Motor neuron (in vitro differentiated cells): ENCODE measurements at regions not wholly inside any gene's neighbourhood (a gene's known extent, or its start where the extent isn't known, plus 50 kb on each side); places are given as distances from the start of the nearest gene placed in this dataset.

Source experiments
- ATAC-seq, 8 experiments: fragments of 200-7000 bp; cut with Tn5 transposase; replicated peaks in 6 of 8; 2 replicates each; pipeline ENCODE4 v1.8.0; 2021; ENCODE audit warnings: mild to moderate bottlenecking in 8 of 8, moderate library complexity in 8 of 8
- H3K27ac ChIP-seq, 2 donors: fragments of 250-450 bp; sonication (Bioruptor Pico); 2 replicates each; pipeline ENCODE4 v1.9.0; 2021; ENCODE audit warnings: antibody characterized with exemption in 2 of 2, mild to moderate bottlenecking in 2 of 2, moderate library complexity in 1 of 2
- H3K4me1 ChIP-seq, 2 donors: fragments of 250-450 bp; sonication (Bioruptor Pico); replicated peaks in 1 of 2; 2 replicates each; pipeline ENCODE4 v1.6.1; 2021; ENCODE audit warnings: antibody characterized with exemption in 2 of 2, mild to moderate bottlenecking in 2 of 2, moderate library complexity in 1 of 2
- H3K4me3 ChIP-seq, 5 donors: fragments of 250-450 bp; sonication (Bioruptor Pico); 2 replicates each; pipeline ENCODE4 v1.9.0; 2021; ENCODE audit warnings: antibody characterized with exemption in 5 of 5, mild to moderate bottlenecking in 5 of 5, moderate library complexity in 4 of 5
- WGBS, 10 experiments: fragments of 450-650 bp; shearing (Covaris generic); methylation state at CpG; one replicate each; pipeline ENCODE4 v1.0.0; 2022; 5-methylcytosine and 5-hydroxymethylcytosine counted together
- in situ Hi-C, 9 experiments: fragments of 400-800 bp; cut with MboI; loops; one replicate each; pipeline ENCODE4 v1.15.0; 2021; ENCODE audit warnings: low sequenced_read_pairs in 9 of 9, low pct_unique_long_range_greater_than_20kb in 2 of 9; ENCODE audit not compliant: unreplicated experiment in 9 of 9

- 42 to 100% (median 89%) methylated on average over 1 to 5 of the region's 5 CpGs; no CpG with 5 or more reads in 4 of the 10 experiments for WGBS, 10 experiments
- ATAC-seq: no peak
- H3K27ac ChIP-seq: no peak overlapping the region
- H3K4me3 ChIP-seq: no peak overlapping the region
- H3K4me1 ChIP-seq: peaks cover 34 to 44% of the 10 kb centered on the region in 2 donors
- in situ Hi-C loops: no loop called here
Measured at GRCh38 chr3:72332036-72332435, 516.2 kb downstream of the SHQ1 start.

DNA sequence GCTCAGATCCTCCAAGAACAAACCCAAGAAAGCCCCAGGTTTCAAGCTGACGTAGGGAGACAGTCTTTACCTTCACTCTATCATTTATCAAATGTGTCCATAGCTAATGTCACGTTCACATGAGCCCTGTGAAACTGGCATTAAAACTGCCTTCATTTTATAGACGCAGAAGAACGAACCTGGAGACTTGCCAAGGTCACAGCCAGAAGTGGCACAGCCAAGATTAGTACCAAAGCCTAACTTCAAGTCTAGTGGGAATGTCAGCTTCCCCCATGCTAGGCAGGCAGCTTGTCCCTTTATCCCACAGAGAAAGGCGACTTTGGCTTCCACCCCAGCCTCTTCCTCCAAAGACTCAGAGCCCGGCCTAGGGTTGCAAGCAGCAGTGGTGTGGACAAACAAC is 517.2 kb downstream of the SHQ1 start:
- Histone ChIP-seq H3K4me1 (peaks cover 29 to 37% of the 10 kb centered on the region in 2 donors), H3K4me3 (no peak overlapping the region), H3K27ac (no peak overlapping the region)
- in situ Hi-C loops: no loop called here
- ATAC-seq: no peak
- 33 to 100% (median 89%) methylated on average over 1 to 4 of the region's 6 CpGs; no CpG with 5 or more reads in 1 of the 10 experiments for whole genome bisulfite sequencing, 10 experiments

GRCh38 chr3:72329354-72329753 is 518.9 kb downstream of the SHQ1 start:
- Histone ChIP-seq H3K4me3 (no peak overlapping the region), H3K27ac (peak overlapping the region; percentile 31 to 70), H3K4me1 (peaks cover 23 to 27% of the 10 kb centered on the region in 2 donors)
- in situ Hi-C loops: no loop called here
- peak in 7 of 8 experiments; percentile 18 to 98 (median 97) for ATAC-seq
- WGBS, 10 experiments: 0 to 20% (median 7%) methylated on average over 1 to 3 of the region's 10 CpGs; no CpG with 5 or more reads in 7 of the 10 experiments

- WGBS, 10 experiments: 37 to 100% (median 65%) methylated on average over 1 to 5 of the region's 6 CpGs; no CpG with 5 or more reads in 2 of the 10 experiments
- no peak for ATAC-seq
- in situ Hi-C loops: no loop called here
- Histone ChIP-seq H3K4me3 (no peak overlapping the region), H3K4me1 (peaks cover 23 to 27% of the 10 kb centered on the region in 2 donors), H3K27ac (peak overlapping the region; percentile 31 to 70)
Measured at GRCh38 chr3:72328755-72329277, 519.4 kb downstream of the SHQ1 start.

DNA sequence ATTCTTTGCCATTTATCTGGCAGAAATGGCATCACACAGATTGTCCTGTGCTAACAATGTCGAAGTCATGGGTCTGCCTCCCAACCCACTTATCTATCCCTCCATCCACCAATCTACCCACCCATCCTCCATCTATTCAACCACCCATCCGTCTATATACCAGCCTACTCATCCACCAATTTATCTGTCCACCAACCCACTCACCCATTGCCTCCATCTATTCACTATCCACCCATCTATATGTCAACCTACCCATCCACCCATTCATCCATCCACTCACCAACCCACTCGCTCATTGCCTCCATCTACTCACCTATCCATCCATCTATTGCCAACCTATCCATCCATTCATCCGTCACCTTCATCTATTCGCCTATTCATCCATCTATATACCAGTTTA is 521.2 kb downstream of the SHQ1 start:
- H3K4me3 ChIP-seq: no peak overlapping the region
- peaks cover 27 to 28% of the 10 kb centered on the region in 2 donors for H3K4me1 ChIP-seq
- in situ Hi-C loops: no loop called here
- ATAC-seq: no peak
- 59 to 100% (median 90%) methylated on average over 1 to 5 of the region's 5 CpGs for WGBS, 10 experiments
- H3K27ac ChIP-seq: no peak overlapping the region

DNA sequence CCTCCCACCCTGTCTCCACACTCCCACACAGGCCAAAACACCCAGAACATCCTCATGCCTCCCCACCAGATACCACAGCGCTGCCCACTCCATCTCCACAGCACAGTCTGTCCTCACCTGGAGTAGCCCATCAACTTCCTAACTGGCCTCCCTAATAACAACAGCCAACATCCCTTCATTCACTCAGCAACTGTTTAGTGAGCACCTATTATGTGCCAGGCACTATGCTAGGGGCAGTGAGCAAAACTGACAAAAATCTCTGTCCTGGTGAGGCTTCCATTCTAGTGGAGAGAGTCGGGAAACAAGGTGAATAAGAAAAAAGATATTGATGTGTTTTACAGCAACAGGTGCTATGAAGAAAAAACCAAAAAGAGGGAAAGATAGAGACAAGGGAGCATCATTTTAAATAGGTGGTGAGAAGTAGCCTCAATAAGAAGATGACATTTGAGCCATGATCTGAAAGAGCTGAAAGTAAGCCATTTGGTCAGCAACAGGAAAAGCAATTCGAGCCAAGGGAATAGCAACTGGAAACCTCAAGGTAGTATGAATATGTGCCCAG is 523.9 kb downstream of the SHQ1 start:
- in situ Hi-C loops: no loop called here
- no peak overlapping the region for H3K27ac ChIP-seq
- H3K4me1 ChIP-seq: peaks cover 8 to 11% of the 10 kb centered on the region in 2 donors
- ATAC-seq: no peak
- 31 to 91% (median 78%) methylated on average over 1 to 3 of the region's 3 CpGs; no CpG with 5 or more reads in 1 of the 10 experiments for WGBS, 10 experiments
- no peak overlapping the region for H3K4me3 ChIP-seq

GRCh38 chr3:72323773-72324172 is 524.5 kb downstream of the SHQ1 start:
- Histone ChIP-seq H3K4me3 (no peak overlapping the region), H3K27ac (no peak overlapping the region), H3K4me1 (peaks cover 2 to 6% of the 10 kb centered on the region in 2 donors)
- WGBS, 10 experiments: 29 to 100% (median 90%) methylated on average over 2 to 6 of the region's 6 CpGs; no CpG with 5 or more reads in 3 of the 10 experiments
- in situ Hi-C loops: no loop called here
- ATAC-seq: no peak

GRCh38 chr3:72322264-72322976 is 525.8 kb downstream of the SHQ1 start:
- WGBS, 10 experiments: 60 to 100% (median 88%) methylated on average over 1 to 7 of the region's 11 CpGs; no CpG with 5 or more reads in 2 of the 10 experiments
- ATAC-seq: peak in 3 of 8 experiments; percentile 47 to 64 (median 48)

DNA sequence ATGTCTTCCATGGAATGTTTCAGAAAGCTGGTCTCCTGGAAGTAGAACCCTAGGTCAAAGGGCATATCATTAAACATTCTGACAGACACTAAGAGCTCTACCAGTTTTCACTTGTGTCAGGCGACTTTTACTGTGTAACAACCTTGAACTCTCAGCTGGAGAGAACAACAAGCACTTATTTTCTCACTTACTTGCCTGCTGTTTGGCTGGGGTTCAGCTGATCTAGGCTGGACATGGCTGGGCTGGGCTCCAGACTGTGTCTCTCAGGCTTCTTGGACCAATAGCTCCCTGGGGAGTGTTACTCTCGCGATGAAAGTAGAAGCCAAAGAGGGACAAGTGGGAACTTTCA is 527.3 kb downstream of the SHQ1 start:
- in situ Hi-C loops: no loop called here
- Histone ChIP-seq H3K4me3 (no peak overlapping the region), H3K27ac (no peak overlapping the region), H3K4me1 (peaks cover 0 to 5% of the 10 kb centered on the region in 2 donors)
- 60 to 100% (median 86%) methylated on average over 1 to 3 of the region's 3 CpGs; no CpG with 5 or more reads in 5 of the 10 experiments for WGBS, 10 experiments
- ATAC-seq: no peak

More at GRCh38 chr3:72322264-72322976, 525.8 kb downstream of the SHQ1 start:
- peaks cover 0 to 5% of the 10 kb centered on the region in 2 donors for H3K4me1 ChIP-seq
- no peak overlapping the region for H3K27ac ChIP-seq
- in situ Hi-C loops: no loop called here
- H3K4me3 ChIP-seq: no peak overlapping the region

DNA sequence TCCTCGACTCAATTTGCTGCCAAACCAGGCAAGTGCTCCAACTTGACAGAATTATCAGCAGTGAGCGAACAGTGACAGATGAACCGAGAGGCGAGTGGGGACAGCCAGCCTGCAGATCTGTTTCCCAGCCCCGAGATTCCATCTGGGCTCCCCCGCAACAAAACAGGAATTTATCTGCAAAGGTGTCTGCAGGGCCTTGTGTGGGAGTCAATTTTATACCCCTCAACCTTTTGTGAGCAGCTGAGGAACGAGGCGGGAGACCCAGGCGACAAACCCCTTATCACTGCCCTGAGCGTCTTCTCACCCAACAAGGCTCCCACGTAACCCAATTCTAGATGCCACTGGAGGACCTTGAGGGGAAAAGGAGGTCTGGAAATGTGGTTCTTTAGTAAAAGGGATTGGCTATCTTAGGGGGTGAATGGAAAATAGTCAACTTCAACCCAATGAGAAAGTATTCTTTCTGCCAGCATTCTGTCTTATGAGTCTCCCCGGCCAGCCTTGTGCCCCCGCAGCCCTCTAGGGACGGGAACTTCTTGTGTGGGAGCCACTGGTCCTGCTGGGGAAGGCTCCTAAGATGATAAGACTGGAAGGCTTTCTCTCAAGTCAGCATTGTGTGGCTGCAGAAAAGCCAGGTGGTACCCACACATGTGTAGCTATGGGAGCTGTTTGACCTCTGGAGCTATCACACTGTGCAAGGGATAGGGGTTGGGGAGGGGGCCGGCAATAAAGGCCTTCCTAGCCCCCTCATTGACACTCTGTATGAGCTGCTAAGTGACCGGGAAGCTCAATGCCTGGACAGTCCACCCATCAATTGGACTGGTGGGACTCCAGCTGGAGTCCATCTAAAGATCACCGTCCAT is 527.9 kb downstream of the SHQ1 start:
- WGBS, 10 experiments: 0 to 95% (median 81%) methylated on average over 1 to 10 of the region's 17 CpGs; no CpG with 5 or more reads in 2 of the 10 experiments
- Histone ChIP-seq H3K4me1 (peaks cover 0 to 5% of the 10 kb centered on the region in 2 donors), H3K27ac (no peak overlapping the region), H3K4me3 (no peak overlapping the region)
- no peak for ATAC-seq
- in situ Hi-C loops: no loop called here

- 50 to 100% (median 85%) methylated on average over 1 to 3 of the region's 6 CpGs; no CpG with 5 or more reads in 4 of the 10 experiments for WGBS, 10 experiments
- Histone ChIP-seq H3K4me1 (peaks cover 0 to 5% of the 10 kb centered on the region in 2 donors), H3K4me3 (no peak overlapping the region), H3K27ac (no peak overlapping the region)
- peak in 2 of 8 experiments; percentile 50 to 62 for ATAC-seq
- in situ Hi-C loops: no loop called here
Measured at GRCh38 chr3:72319194-72320094, 528.8 kb downstream of the SHQ1 start.
